Stimulated activated effector memory CD8-positive, alpha-beta T cell treated with anti-CD3 and anti-CD28 coated beads, Interleukin-12 subunit alpha, Interleukin-12 subunit beta, amount 100 ng/mL, for 72 hours (primary cell): ENCODE measurements at regions not wholly inside any gene's neighbourhood (a gene's known extent, or its start where the extent isn't known, plus 50 kb on each side); places are given as distances from the start of the nearest gene placed in this dataset.
"Not testable (repeated sequence)": the region's sequence is repeated elsewhere in the genome, so short reads cannot be mapped to it uniquely, and the experiment has no call there.

Experiments used
- ATAC-seq: fragments of 150-1000 bp; cut with Tn5 transposase; 2 replicates; pipeline ENCODE4 v1.10.0; 2021
- DNase-seq, 2 donors: peaks; one replicate each; pipeline ENCODE4 v3.0.0; 2021 to 2022; ENCODE audit warnings: low spot score in 2 of 2
- H3K27ac Mint-ChIP-seq: one replicate; pipeline ENCODE4 v1.8.0; 2022; ENCODE audit warnings: mild to moderate bottlenecking, mixed read lengths
- H3K36me3 Mint-ChIP-seq: one replicate; pipeline ENCODE4 v1.8.0; 2022; ENCODE audit warnings: mild to moderate bottlenecking, mixed read lengths
- H3K4me1 Mint-ChIP-seq: one replicate; pipeline ENCODE4 v1.8.0; 2022; ENCODE audit warnings: mixed read lengths
- H3K4me3 Mint-ChIP-seq: one replicate; pipeline ENCODE4 v1.8.0; 2022; ENCODE audit warnings: mild to moderate bottlenecking, mixed read lengths
- H3K9me3 Mint-ChIP-seq: one replicate; pipeline ENCODE4 v1.8.0; 2022; ENCODE audit warnings: mixed read lengths

DNA sequence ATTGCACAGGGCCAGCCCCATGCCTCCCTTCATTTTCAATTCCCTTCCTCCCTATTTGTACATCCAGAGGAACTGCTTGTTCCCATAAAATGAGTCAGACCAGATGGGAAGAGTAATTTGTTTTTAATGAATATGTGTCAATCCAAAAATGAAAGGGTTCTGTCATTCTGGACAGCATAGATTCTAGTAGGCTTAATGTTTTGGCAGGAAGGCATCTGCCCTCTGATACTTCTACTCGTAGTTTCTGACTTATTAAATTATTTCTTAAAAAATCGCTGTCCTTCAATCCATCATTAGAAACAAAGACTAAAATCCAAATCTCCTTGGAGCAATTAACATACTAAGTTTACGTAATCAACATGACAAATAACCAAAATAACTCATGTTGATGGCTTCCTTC, 665.5 kb downstream of the TENT5A start:
- no peak overlapping the region for H3K4me3 Mint-ChIP-seq
- no peaks in the 10 kb centered on the region for H3K4me1 Mint-ChIP-seq
- DNase-seq (no peak), ATAC-seq (no peak)
- H3K27ac Mint-ChIP-seq = no peak overlapping the region
- no peaks in the 10 kb centered on the region for H3K9me3 Mint-ChIP-seq
- H3K36me3 Mint-ChIP-seq = no peaks in the 10 kb centered on the region

DNA sequence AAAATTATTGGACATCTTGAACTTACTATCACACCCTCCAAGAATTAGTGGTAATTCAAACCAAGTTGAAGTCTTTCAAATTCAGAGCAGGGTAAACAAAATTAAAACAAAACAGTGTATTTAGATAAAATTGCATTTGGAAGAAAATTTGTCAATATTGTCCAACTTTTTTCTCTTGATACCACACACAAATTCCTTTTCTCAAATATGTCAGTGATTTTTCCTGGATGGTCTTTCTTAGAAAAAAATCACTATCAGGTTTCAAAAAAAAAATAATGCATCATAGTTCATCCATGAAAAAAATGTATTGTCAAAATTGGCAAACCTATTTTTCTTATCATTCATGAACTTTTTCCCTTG, 667.1 kb downstream of the TENT5A start:
- no peak for DNase-seq
- no peaks in the 10 kb centered on the region for H3K36me3 Mint-ChIP-seq
- H3K4me1 Mint-ChIP-seq = no peaks in the 10 kb centered on the region

DNA sequence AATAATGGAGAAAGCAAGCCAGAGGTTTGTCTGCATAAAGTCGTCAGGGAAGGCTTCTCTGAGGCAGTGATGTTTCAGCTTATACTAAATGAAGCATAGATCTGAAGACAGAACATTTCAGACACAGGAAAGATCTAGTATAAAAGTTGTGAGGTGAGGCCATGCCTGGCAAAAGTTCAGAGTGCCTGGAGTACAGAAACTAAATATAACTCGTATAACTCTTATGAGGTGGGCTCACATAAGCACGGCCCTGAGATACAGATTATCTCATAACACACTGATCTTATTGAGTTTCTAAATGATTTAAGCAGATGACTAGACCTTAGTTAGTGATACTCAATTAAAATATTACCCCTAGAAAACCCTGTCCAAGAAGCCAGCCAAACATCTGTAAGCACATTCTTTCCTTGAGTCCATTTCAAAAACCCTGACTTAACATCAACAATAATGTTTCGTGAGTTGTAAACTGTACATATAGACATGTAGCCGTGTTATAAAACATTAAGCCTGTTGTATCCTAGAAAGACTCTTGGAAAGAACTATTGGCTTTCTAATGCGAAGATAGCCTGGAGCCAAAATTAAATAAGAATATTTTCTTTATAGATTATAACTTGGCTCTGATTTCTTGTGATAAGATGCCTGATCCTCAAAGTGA, 667.6 kb downstream of the TENT5A start:
- no peaks in the 10 kb centered on the region for H3K4me1 Mint-ChIP-seq
- no peak for ATAC-seq

More for the DNA sequence above, 667.1 kb downstream of the TENT5A start:
- Mint-ChIP-seq H3K9me3 (no peaks in the 10 kb centered on the region), H3K4me3 (no peak overlapping the region), H3K27ac (no peak overlapping the region)
- ATAC-seq = no peak

DNA sequence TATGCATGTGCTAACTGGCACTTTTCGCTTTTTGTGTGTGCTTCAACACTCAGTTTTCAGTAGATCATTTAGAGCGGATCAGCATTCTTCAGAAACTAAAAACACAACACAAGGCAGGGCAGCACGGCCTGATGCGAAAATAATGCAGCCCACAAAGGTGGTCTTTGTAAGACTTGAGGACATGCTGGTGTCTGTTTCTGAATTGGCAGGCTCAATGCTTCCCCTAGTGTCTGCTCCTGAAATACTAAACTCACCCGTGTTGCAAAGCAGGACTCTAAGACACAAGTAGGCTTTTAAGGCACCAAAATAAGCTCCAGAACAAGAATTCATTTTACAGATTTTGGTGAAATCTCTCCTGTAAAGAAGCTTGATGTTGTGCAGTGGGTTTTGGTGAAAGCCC, 676.5 kb downstream of the TENT5A start:
- H3K4me3 Mint-ChIP-seq = no peak overlapping the region
- ATAC-seq (no peak), DNase-seq (no peak)
- no peaks in the 10 kb centered on the region for H3K4me1 Mint-ChIP-seq
- no peaks in the 10 kb centered on the region for H3K36me3 Mint-ChIP-seq
- H3K27ac Mint-ChIP-seq = no peak overlapping the region
- H3K9me3 Mint-ChIP-seq = peaks cover 11% of the 10 kb centered on the region

More for the DNA sequence above, 667.6 kb downstream of the TENT5A start:
- H3K9me3 Mint-ChIP-seq = no peaks in the 10 kb centered on the region
- DNase-seq = no peak
- H3K4me3 Mint-ChIP-seq = no peak overlapping the region
- no peak overlapping the region for H3K27ac Mint-ChIP-seq
- no peaks in the 10 kb centered on the region for H3K36me3 Mint-ChIP-seq

DNA sequence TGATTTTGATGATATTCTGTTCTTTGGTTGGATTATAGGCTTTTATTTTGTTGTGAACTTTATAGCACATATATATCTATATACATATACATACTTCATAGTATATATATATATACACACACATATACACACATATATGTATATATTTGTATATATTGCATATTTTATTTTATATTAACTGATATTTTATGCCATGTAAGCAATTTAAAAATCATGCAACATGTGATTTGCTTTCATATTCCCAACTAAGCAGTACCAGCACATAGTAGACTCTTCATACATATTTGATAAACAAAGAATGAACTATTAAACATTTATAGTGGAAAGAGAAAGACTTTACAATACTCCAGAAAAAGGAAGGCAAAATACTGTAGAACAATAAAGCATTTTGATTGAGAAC, 679.2 kb downstream of the TENT5A start:
- H3K9me3 Mint-ChIP-seq = peaks cover 11% of the 10 kb centered on the region
- no peak overlapping the region for H3K27ac Mint-ChIP-seq
- H3K4me1 Mint-ChIP-seq = no peaks in the 10 kb centered on the region
- DNase-seq (no peak), ATAC-seq (no peak)
- H3K36me3 Mint-ChIP-seq = no peaks in the 10 kb centered on the region
- H3K4me3 Mint-ChIP-seq = no peak overlapping the region

DNA sequence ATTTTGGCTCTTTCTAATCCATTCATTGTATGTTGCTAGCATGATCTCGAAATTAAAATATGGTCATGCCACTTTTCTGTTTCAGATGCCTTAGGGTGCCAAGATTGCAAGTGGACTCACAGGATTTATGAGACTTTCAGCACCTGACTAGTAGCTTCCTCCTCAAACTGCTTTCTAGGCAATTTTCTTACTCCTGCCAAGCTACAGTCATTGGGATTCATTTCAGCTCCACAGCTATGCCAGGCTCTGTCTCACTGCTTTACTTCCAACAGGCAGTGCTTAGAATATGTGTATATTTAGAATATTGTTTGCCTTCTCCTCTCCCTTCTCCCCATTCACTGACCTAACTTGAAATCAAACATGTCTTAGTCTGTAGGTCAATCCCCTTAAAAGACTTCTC, 681.4 kb downstream of the TENT5A start:
- no peak for DNase-seq
- H3K36me3 Mint-ChIP-seq = no peaks in the 10 kb centered on the region
- no peaks in the 10 kb centered on the region for H3K4me1 Mint-ChIP-seq
- H3K4me3 Mint-ChIP-seq = no peak overlapping the region
- peaks cover 8% of the 10 kb centered on the region for H3K9me3 Mint-ChIP-seq
- no peak for ATAC-seq
- H3K27ac Mint-ChIP-seq = no peak overlapping the region

DNA sequence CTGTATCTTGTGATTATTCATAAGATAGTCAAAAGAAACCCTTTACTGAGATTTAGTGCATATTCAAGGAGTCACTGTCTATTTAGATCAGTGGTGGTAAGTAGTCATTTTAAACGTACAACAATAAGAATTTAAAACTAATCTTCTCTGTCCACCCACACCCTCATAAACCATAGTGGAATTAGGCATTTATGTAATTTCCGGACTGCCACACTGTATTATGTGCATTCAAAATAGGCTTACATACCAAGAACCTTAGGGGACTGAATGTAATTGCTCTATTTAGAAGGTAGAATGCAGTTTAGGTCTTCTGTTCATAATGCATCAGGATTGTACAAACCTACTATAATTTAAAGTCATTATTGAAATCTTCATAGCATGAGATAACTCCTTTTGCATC, 685.4 kb downstream of the TENT5A start:
- Mint-ChIP-seq H3K9me3 (peaks cover 8% of the 10 kb centered on the region), H3K27ac (no peak overlapping the region), H3K36me3 (no peaks in the 10 kb centered on the region), H3K4me1 (no peaks in the 10 kb centered on the region), H3K4me3 (no peak overlapping the region)
- ATAC-seq (no peak), DNase-seq (no peak)

DNA sequence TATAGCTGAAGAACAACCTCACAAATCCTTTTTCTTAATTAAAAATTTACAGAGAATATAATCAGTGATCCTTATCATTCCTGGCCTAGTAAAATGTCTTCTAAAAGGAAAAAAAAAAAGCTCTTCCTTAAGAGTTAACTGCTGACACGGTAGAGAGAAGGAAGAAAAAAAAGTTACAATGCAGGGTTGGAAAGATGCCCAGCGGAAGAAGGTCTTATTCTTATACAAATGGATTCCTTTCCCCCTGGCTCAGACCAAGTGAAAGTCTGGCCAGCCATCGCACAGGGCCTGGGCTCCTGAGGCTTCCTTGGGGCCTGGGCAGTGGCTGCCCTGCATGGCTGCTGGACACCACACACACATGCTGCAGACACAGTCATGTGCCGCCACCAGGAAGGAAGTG, 688.6 kb downstream of the TENT5A start:
- ATAC-seq = no peak
- H3K4me3 Mint-ChIP-seq = no peak overlapping the region
- H3K4me1 Mint-ChIP-seq = no peaks in the 10 kb centered on the region
- H3K27ac Mint-ChIP-seq = no peak overlapping the region
- no peaks in the 10 kb centered on the region for H3K36me3 Mint-ChIP-seq
- DNase-seq = no peak
- no peaks in the 10 kb centered on the region for H3K9me3 Mint-ChIP-seq

DNA sequence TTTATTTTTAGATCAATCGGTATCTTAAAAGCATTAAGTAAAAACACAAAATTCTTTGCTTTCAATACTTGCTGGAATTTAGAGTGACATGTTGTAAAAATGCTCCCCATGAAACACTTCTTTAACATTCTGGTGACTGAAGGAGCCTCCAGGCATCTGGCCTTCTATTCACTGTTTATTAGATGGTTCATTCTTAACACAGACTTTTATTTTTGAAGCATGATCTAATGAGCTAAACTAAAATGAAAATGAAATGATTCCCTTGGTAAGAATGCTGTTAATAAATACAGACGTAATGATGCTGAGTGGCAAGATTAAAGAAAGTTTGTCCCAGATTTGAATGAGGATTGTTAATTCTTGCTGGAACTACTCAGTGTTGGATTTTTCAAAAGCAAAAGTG, 698.4 kb downstream of the TENT5A start:
- H3K4me1 Mint-ChIP-seq = no peaks in the 10 kb centered on the region
- peaks cover 7% of the 10 kb centered on the region for H3K9me3 Mint-ChIP-seq
- no peaks in the 10 kb centered on the region for H3K36me3 Mint-ChIP-seq
- ATAC-seq (no peak), DNase-seq (no peak)
- H3K27ac Mint-ChIP-seq = no peak overlapping the region
- H3K4me3 Mint-ChIP-seq = no peak overlapping the region

DNA sequence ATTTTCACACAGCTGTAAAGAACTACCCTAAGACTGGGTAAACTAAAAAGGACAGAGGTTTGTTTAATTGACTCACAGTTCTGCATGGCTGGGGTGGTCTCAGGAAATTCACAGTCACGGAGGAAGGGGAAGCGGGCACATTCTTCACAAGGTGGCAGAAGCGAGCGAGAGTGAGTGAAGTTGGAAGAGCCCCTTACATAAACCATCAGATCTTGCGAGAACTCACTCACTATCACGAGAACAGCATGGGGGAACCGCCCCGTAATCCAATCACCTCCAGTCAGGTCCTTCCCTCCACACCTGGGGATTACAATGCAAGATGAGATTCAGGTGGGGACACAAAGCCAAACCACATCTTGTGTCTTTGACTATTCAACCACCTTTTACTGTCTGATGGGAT, 700.5 kb downstream of the TENT5A start:
- ATAC-seq (no peak), DNase-seq (no peak)
- Mint-ChIP-seq H3K4me3 (no peak overlapping the region), H3K9me3 (peaks cover 3% of the 10 kb centered on the region), H3K4me1 (no peaks in the 10 kb centered on the region), H3K36me3 (no peaks in the 10 kb centered on the region), H3K27ac (no peak overlapping the region)

DNA sequence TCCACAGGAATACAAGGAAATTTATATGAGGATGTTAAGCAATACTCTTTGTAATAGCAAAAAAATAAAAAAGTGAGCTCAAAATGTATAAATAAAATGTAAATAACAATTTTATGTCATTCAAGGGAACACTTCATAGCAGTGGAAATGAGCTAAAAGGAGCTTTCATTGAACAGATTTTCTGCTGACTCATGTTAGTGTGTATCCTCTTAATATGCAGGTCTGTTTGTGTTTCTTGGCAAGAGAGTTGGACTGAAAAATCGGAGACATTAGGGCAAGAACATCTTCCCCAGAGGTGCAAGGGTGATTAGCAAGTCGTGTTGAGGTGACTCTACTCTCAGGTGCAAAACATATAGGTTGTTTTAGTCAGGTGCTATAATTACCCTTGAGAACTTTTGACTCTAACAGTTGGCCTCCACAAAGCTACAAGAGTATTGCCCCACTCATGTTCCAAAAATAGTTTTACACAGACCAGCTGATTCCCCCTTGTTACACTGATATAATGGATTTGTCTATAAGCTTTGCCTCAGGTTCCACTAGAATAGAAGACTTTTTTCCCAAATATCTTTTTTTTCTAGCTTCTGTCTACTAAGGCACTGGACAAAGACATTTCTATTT, 702.9 kb downstream of the TENT5A start:
- Mint-ChIP-seq H3K4me1 (no peaks in the 10 kb centered on the region), H3K27ac (no peak overlapping the region), H3K4me3 (no peak overlapping the region), H3K9me3 (peaks cover 2% of the 10 kb centered on the region), H3K36me3 (no peaks in the 10 kb centered on the region)
- no peak for DNase-seq
- no peak for ATAC-seq

DNA sequence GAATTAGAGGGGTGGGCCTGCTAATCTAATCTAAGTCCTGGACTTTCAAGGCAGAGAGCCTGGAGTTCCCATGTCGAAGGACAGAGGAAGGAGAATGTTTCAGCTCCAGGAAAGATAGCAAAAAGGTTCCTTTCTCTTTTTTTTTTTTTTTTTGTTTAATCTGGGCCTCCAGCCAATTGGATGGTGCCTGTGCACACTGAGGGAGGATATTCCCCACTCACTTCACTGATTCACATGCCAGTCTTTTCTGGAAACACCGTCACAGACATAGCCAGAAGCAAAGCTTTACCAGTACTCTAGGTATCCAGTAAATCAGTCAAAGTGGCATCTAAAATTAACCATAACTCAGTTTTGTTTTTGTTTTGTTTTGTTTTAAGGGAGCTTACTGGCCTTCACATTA, 721.1 kb downstream of the TENT5A start:
- no peak overlapping the region for H3K4me3 Mint-ChIP-seq
- no peaks in the 10 kb centered on the region for H3K36me3 Mint-ChIP-seq
- no peak overlapping the region for H3K27ac Mint-ChIP-seq
- ATAC-seq = no peak
- H3K4me1 Mint-ChIP-seq = no peaks in the 10 kb centered on the region
- no peak for DNase-seq
- peaks cover 11% of the 10 kb centered on the region for H3K9me3 Mint-ChIP-seq

DNA sequence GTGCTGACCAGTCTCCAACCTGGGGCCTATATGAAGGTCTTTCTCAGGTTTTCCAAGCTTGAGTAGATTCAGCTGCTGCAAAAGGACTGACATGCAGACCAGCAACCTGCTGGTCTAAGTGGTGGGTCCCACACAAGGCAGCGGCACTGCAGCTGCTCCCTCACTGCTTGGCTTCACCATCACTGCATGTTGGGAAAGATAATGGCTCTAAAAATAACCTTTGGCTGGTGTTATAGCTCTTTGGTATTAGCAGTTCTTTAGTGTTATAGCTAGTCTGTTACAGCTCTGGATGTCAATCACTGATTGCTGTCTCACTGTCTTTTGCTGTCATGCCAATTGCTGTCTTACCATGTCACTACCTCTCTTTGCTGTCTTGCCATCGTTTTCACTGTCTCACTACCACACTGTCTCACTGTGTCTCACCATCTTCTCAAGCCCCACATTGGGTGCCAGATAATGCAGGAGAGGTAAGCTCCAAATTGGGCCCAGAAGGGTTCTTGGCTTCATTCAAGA, 726.4 kb downstream of the TENT5A start:
- Mint-ChIP-seq H3K4me3 (no peak overlapping the region), H3K36me3 (no peaks in the 10 kb centered on the region), H3K9me3 (peaks cover 10% of the 10 kb centered on the region), H3K4me1 (no peaks in the 10 kb centered on the region), H3K27ac (no peak overlapping the region)
- DNase-seq (no peak), ATAC-seq (no peak)

DNA sequence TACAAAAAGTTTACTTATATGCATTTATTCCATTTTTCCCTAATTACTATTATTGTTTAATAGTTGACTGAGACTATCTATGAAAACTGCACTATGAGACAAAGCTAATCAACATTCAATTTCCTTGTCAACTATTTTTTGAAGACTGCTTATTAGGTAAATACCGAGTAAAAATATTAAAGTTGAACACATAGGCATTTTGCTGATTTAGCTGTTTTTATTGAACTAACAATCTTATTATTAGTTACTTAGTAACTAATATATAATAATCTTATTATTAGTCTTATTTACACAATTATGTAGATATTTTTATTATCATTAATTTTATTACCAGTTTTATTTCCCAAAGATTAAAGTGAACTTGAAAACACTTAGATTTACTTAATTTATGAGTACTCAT, 728.8 kb downstream of the TENT5A start:
- no peak overlapping the region for H3K4me3 Mint-ChIP-seq
- no peak for ATAC-seq
- no peaks in the 10 kb centered on the region for H3K36me3 Mint-ChIP-seq
- no peaks in the 10 kb centered on the region for H3K4me1 Mint-ChIP-seq
- H3K9me3 Mint-ChIP-seq = peaks cover 6% of the 10 kb centered on the region
- H3K27ac Mint-ChIP-seq = no peak overlapping the region
- no peak for DNase-seq

DNA sequence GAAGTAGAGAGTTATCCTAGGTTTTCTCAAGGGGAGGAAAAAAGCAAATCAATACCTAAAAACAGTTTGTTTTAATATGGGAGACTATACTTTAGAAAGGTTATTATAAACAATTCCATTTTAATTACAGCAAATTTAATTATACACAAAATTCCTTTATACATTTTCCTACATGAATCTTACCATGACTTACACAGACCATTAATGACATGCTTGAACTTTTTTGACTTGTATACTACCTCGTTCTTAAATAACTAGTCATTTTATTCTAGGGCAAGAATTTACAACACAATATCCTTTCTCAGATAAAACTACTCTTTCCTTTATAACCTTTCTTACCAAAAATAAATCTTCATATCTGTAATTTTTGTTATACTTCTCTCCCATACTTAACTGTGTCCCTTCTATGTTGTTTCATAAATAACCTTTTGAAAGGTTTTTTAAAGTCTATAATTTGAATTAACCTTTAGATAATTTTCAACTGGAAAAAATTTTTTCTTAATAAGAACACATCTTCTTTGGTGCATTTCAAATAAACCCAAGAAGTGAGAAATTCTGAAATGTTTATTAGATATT, 729.4 kb downstream of the TENT5A start:
- H3K9me3 Mint-ChIP-seq = peaks cover 11% of the 10 kb centered on the region
- no peaks in the 10 kb centered on the region for H3K36me3 Mint-ChIP-seq
- H3K4me1 Mint-ChIP-seq = no peaks in the 10 kb centered on the region
- no peak for ATAC-seq
- no peak overlapping the region for H3K27ac Mint-ChIP-seq
- H3K4me3 Mint-ChIP-seq = no peak overlapping the region
- no peak for DNase-seq

DNA sequence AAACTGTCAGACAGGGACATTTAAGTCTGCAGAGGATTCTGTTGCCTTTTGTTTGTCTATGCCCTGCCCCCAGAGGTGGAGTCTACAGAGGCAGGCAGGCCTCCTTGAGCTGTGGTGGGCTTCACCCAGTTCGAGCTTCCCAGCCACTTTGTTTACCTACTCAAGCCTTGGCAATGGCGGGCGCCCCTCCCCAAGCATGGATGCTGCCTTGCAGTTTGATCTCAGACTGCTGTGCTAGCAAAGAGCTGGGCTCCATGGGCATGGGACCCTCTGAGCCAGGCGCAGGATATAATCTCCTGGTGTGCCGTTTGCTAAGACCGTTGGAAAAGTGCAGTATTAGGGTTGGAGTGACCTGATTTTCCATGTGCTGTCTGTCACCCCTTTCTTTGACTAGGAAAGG, 734.9 kb downstream of the TENT5A start:
- not testable (repeated sequence) for ATAC-seq, H3K4me1 Mint-ChIP-seq, H3K36me3 Mint-ChIP-seq, H3K27ac Mint-ChIP-seq, H3K4me3 Mint-ChIP-seq, DNase-seq, H3K9me3 Mint-ChIP-seq
